SH-SY5Y (cell line): ENCODE measurements at regions not wholly inside any gene's neighbourhood (a gene's known extent, or its start where the extent isn't known, plus 50 kb on each side); places are given as distances from the start of the nearest gene placed in this dataset.

Source experiments
- GATA2 ChIP-seq: IDR thresholded peaks from 2 replicates; pipeline ENCODE4 v1.6.1; 2011; ENCODE audit warnings: mild to moderate bottlenecking, low read depth, low read length
- GATA3 ChIP-seq: IDR thresholded peaks from 2 replicates; pipeline ENCODE4 v1.6.1; 2011; ENCODE audit warnings: low read depth, mild to moderate bottlenecking, low read length, moderate library complexity

GRCh38 chr5:20655211-20655610, 667.2 kb upstream of the CDH18 start:
- no peak for TF ChIP-seq GATA2
- TF ChIP-seq GATA3 = no peak

- no peak for TF ChIP-seq GATA2
- TF ChIP-seq GATA3 = no peak
Measured at GRCh38 chr5:20654746-20655145, 666.7 kb upstream of the CDH18 start.

- TF ChIP-seq GATA3 (no peak), GATA2 (no peak)
Measured at GRCh38 chr5:20654033-20654432, 666.0 kb upstream of the CDH18 start.

- TF ChIP-seq GATA2 = no peak
- no peak for TF ChIP-seq GATA3
Measured at GRCh38 chr5:20649966-20650365, 662.0 kb upstream of the CDH18 start.

- TF ChIP-seq GATA2 (no peak), GATA3 (no peak)
Measured at GRCh38 chr5:20648981-20649380, 661.0 kb upstream of the CDH18 start.

GRCh38 chr5:20636686-20637085, 648.7 kb upstream of the CDH18 start:
- TF ChIP-seq GATA2 (no peak), GATA3 (no peak)

- TF ChIP-seq GATA2 (no peak), GATA3 (no peak)
Measured at GRCh38 chr5:20619591-20619990, 631.6 kb upstream of the CDH18 start.

- no peak for TF ChIP-seq GATA3
- TF ChIP-seq GATA2 = no peak
Measured at GRCh38 chr5:20618340-20618739, 630.3 kb upstream of the CDH18 start.

- TF ChIP-seq GATA2 (no peak), GATA3 (no peak)
Measured at GRCh38 chr5:20617841-20618240, 629.8 kb upstream of the CDH18 start.

GRCh38 chr5:20615888-20616563, 628.0 kb upstream of the CDH18 start:
- TF ChIP-seq GATA2 = no peak

- no peak for TF ChIP-seq GATA3
- no peak for TF ChIP-seq GATA2
Measured at GRCh38 chr5:20611620-20612019, 623.6 kb upstream of the CDH18 start.

GRCh38 chr5:20610681-20611080, 622.7 kb upstream of the CDH18 start:
- TF ChIP-seq GATA3 (no peak), GATA2 (no peak)

- TF ChIP-seq GATA2 (no peak), GATA3 (no peak)
Measured at GRCh38 chr5:20609126-20609525, 621.1 kb upstream of the CDH18 start.

- no peak for TF ChIP-seq GATA3
- no peak for TF ChIP-seq GATA2
Measured at GRCh38 chr5:20608567-20608966, 620.6 kb upstream of the CDH18 start.

- TF ChIP-seq GATA2 (no peak), GATA3 (no peak)
Measured at GRCh38 chr5:20605732-20606525, 617.9 kb upstream of the CDH18 start.
